H1 (cell line): ENCODE measurements at regions not wholly inside any gene's neighbourhood (a gene's known extent, or its start where the extent isn't known, plus 50 kb on each side); places are given as distances from the start of the nearest gene placed in this dataset.

Experiments used
- CTCF ChIA-PET: fragments of 300-600 bp; sonication (Branson Sonifier 250); formaldehyde crosslinking; loops from one replicate; lab custom pipeline; 2021; ENCODE audit not compliant: partially characterized antibody; lab: Charles Lee
- POLR2A ChIA-PET: fragments of 300-600 bp; sonication (Branson Sonifier 250); formaldehyde crosslinking; loops from one replicate; lab custom pipeline; 2021; ENCODE audit warnings: inconsistent platforms; ENCODE audit not compliant: partially characterized antibody; lab: Charles Lee
- DNase-seq, 2 experiments: peaks; one replicate each; pipeline versions ENCODE4 v3.0.0 to v3.0.0-alpha.2; 2010 to 2022; ENCODE audit warnings: low spot score in 2 of 2, low read depth in 1 of 2, mixed read lengths in 1 of 2
- FAIRE-seq: peaks from 2 replicates; lab custom pipeline; 2011; peaks lifted over from hg19 to GRCh38; lab: Jason Lieb, UNC
- H2AFZ ChIP-seq: 2 replicates; pipeline ENCODE4 v1.8.1; 2012; ENCODE audit warnings: low read length, inconsistent platforms
- H2AK5ac ChIP-seq: 2 replicates; pipeline ENCODE4 v1.6.1; 2013; ENCODE audit warnings: low read depth, low read length
- H2BK120ac ChIP-seq: replicated peaks from 2 replicates; pipeline ENCODE3; 2013; ENCODE audit warnings: low read depth, low read length, inconsistent platforms
- H2BK12ac ChIP-seq: 2 replicates; pipeline ENCODE4 v1.6.1; 2013; ENCODE audit warnings: low read depth, low read length
- H2BK15ac ChIP-seq: 2 replicates; pipeline ENCODE4 v1.6.1; 2013; ENCODE audit warnings: low read length
- H2BK20ac ChIP-seq: 2 replicates; pipeline ENCODE4 v1.6.1; 2013; ENCODE audit warnings: low read length
- H2BK5ac ChIP-seq: 2 replicates; pipeline ENCODE4 v1.6.1; 2013; ENCODE audit warnings: low read depth, low read length
- H3K14ac ChIP-seq: 2 replicates; pipeline ENCODE4 v1.6.1; 2013; ENCODE audit warnings: inconsistent platforms; ENCODE audit not compliant: insufficient read length
- H3K18ac ChIP-seq: 2 replicates; pipeline ENCODE4 v1.6.1; 2013; ENCODE audit warnings: low read length; ENCODE audit errors: extremely low read depth
- H3K23ac ChIP-seq: 2 replicates; pipeline ENCODE4 v1.6.1; 2013; ENCODE audit warnings: inconsistent platforms; ENCODE audit not compliant: insufficient read length
- H3K23me2 ChIP-seq: 2 replicates; pipeline ENCODE4 v1.6.1; 2013; ENCODE audit warnings: low read depth, low read length
- H3K27ac ChIP-seq: 2 replicates; pipeline ENCODE4 v1.6.1; 2011; ENCODE audit warnings: low read depth, low read length, inconsistent platforms
- H3K27me3 ChIP-seq, 4 experiments: replicated peaks in 1 of 4; 1 replicate in 1 of 4; 2 replicates in 3 of 4; pipeline versions ENCODE4 v1.6.1 to v1.8.1; 2011 to 2013; ENCODE audit warnings: low read length in 3 of 4, mild to moderate bottlenecking in 3 of 4, inconsistent platforms in 2 of 4, mixed read lengths in 2 of 4, moderate library complexity in 1 of 4; ENCODE audit not compliant: control insufficient read depth in 3 of 4, insufficient read depth in 3 of 4; ENCODE audit errors: extremely low read depth in 1 of 4
- H3K36me3 ChIP-seq, 4 experiments: 2 replicates each; pipeline versions ENCODE4 v1.6.1 to v1.8.1; 2011 to 2013; ENCODE audit warnings: mild to moderate bottlenecking in 4 of 4, low read length in 3 of 4, moderate library complexity in 2 of 4, control low read depth in 1 of 4, inconsistent platforms in 1 of 4; ENCODE audit not compliant: insufficient read depth in 4 of 4, control insufficient read depth in 2 of 4
- H3K4ac ChIP-seq: replicated peaks from 2 replicates; pipeline ENCODE3; 2013; ENCODE audit warnings: low read length, low read depth, mixed read lengths, inconsistent platforms; ENCODE audit not compliant: insufficient read length
- H3K4me1 ChIP-seq, 4 experiments: replicated peaks in 1 of 4; 1 replicate in 1 of 4; 2 replicates in 3 of 4; pipeline versions ENCODE4 v1.6.1 to v1.8.1; 2011 to 2013; ENCODE audit warnings: low read length in 3 of 4, inconsistent platforms in 2 of 4, mixed read lengths in 1 of 4; ENCODE audit not compliant: insufficient read depth in 4 of 4, control insufficient read depth in 3 of 4
- H3K4me2 ChIP-seq, 2 experiments: 2 replicates each; pipeline versions ENCODE4 v1.6.1 to v1.8.1; 2011 to 2013; ENCODE audit warnings: low read depth in 2 of 2, low read length in 2 of 2, control low read depth in 1 of 2, inconsistent platforms in 1 of 2, mild to moderate bottlenecking in 1 of 2; ENCODE audit not compliant: insufficient read depth in 1 of 2
- H3K4me3 ChIP-seq, 4 experiments: fragments of 200-600, 300-600 bp in 1 of 4; sonication (generic), shearing (Covaris generic), sonication (Bioruptor Twin) in 1 of 4; 2 replicates each; pipeline versions ENCODE4 v1.5.1 to v1.8.1; 2011 to 2016; ENCODE audit warnings: low read length in 4 of 4, low read depth in 3 of 4, control low read depth in 2 of 4, inconsistent platforms in 2 of 4, mild to moderate bottlenecking in 2 of 4, mixed read lengths in 1 of 4, moderate library complexity in 1 of 4; ENCODE audit not compliant: insufficient read depth in 2 of 4; ENCODE audit errors: extremely low read depth in 1 of 4
- H3K56ac ChIP-seq: replicated peaks from 2 replicates; pipeline ENCODE3; 2013; ENCODE audit warnings: low read depth, mild to moderate bottlenecking, mixed read lengths, low read length, inconsistent platforms; ENCODE audit not compliant: insufficient read length
- H3K79me1 ChIP-seq: 2 replicates; pipeline ENCODE4 v1.6.1; 2013; ENCODE audit warnings: low read depth, low read length, control low read depth
- H3K79me2 ChIP-seq, 2 experiments: 2 replicates each; pipeline versions ENCODE4 v1.6.1 to v1.8.1; 2012 to 2013; ENCODE audit warnings: low read length in 2 of 2, mild to moderate bottlenecking in 2 of 2, inconsistent platforms in 1 of 2; ENCODE audit not compliant: insufficient read depth in 2 of 2, control insufficient read depth in 1 of 2
- H3K9ac ChIP-seq, 4 experiments: replicated peaks in 1 of 4; 1 replicate in 1 of 4; 2 replicates in 3 of 4; pipeline versions ENCODE4 v1.6.1 to v1.8.1; 2011 to 2013; ENCODE audit warnings: low read depth in 3 of 4, low read length in 3 of 4, control low read depth in 2 of 4, mild to moderate bottlenecking in 2 of 4, moderate library complexity in 2 of 4, inconsistent platforms in 1 of 4; ENCODE audit errors: extremely low read depth in 1 of 4
- H3K9me3 ChIP-seq, 2 experiments: 2 replicates each; pipeline versions ENCODE4 v1.6.1 to v1.8.1; 2012 to 2013; ENCODE audit warnings: mild to moderate bottlenecking in 2 of 2, moderate library complexity in 2 of 2, control low read depth in 1 of 2, inconsistent platforms in 1 of 2, low read depth in 1 of 2, low read length in 1 of 2, mixed read lengths in 1 of 2; ENCODE audit not compliant: insufficient read depth in 2 of 2
- H4K20me1 ChIP-seq, 2 experiments: replicated peaks in 1 of 2; 2 replicates each; pipeline versions ENCODE3 to v1.8.1; 2011 to 2013; ENCODE audit warnings: inconsistent platforms in 2 of 2, low read length in 2 of 2, mild to moderate bottlenecking in 1 of 2; ENCODE audit not compliant: insufficient read depth in 2 of 2, control insufficient read depth in 1 of 2
- H4K5ac ChIP-seq: 2 replicates; pipeline ENCODE4 v1.6.1; 2013; ENCODE audit warnings: low read length, low read depth, mixed read lengths, inconsistent platforms; ENCODE audit not compliant: insufficient read length
- H4K8ac ChIP-seq: 2 replicates; pipeline ENCODE4 v1.8.0; 2013; ENCODE audit warnings: mild to moderate bottlenecking, moderate library complexity, low read length, inconsistent platforms; ENCODE audit not compliant: insufficient read depth; ENCODE audit errors: extremely low read depth
- H4K91ac ChIP-seq: replicated peaks from 2 replicates; pipeline ENCODE3; 2013; ENCODE audit warnings: low read length, mixed read lengths, inconsistent platforms; ENCODE audit not compliant: insufficient read length
- BRCA1 ChIP-seq: IDR thresholded peaks from 2 replicates; pipeline ENCODE4 v1.6.1; 2012; ENCODE audit warnings: low read depth, low read length, improper control_type of control experiment
- WGBS, 2 experiments: shearing (Covaris generic) in 1 of 2; methylation state at CpG; one replicate each; pipeline versions ENCODE4 v1.1.6 to v1.1.7; 2013 to 2015; ENCODE audit warnings: low lambda C conversion rate in 2 of 2, mixed read lengths in 2 of 2, inconsistent platforms in 1 of 2, low coverage in 1 of 2, missing lambda C conversion rate in 1 of 2; ENCODE audit not compliant: insufficient replicate concordance in 2 of 2, insufficient coverage in 1 of 2, insufficient read length in 1 of 2; ENCODE audit errors: extremely low coverage in 1 of 2, missing lambda C conversion rate in 1 of 2; 5-methylcytosine and 5-hydroxymethylcytosine counted together

- Histone ChIP-seq H3K4ac (no peak overlapping the region), H3K23ac (no peak overlapping the region), H3K18ac (no peak overlapping the region), H3K27ac (no peak overlapping the region), H3K27me3 (no peaks in the 10 kb centered on the region; a peak in 1 of 7 replicates), H3K9me3 (no peaks in the 10 kb centered on the region), H3K79me2 (no peaks in the 10 kb centered on the region), H4K8ac (no peak overlapping the region), H3K79me1 (no peaks in the 10 kb centered on the region), H2BK12ac (no peak overlapping the region), H3K4me2 (no peak overlapping the region), H3K56ac (no peak overlapping the region), H3K9ac (no peak overlapping the region), H4K5ac (no peak overlapping the region), H2AFZ (no peak overlapping the region), H3K36me3 (no peaks in the 10 kb centered on the region), H2AK5ac (no peak overlapping the region), H2BK20ac (no peak overlapping the region), H2BK120ac (no peak overlapping the region), H3K4me3 (no peak overlapping the region), H2BK15ac (no peak overlapping the region), H3K4me1 (no peaks in the 10 kb centered on the region), H3K14ac (no peak overlapping the region), H3K23me2 (no peaks in the 10 kb centered on the region), H2BK5ac (no peak overlapping the region), H4K20me1 (no peaks in the 10 kb centered on the region), H4K91ac (no peak overlapping the region)
- ChIA-PET POLR2A (no interaction called here), CTCF (interaction anchor here (1.1 to 2.0 kb wide), 3 partner anchors 20 to 113 kb away, joined by 3 to 8 read pairs (median 4); no protein-coding TSS in a partner anchor)
- no peak for FAIRE-seq
- DNase-seq: no peak
- 81% methylated on average over 2 of the region's 2 CpGs; no CpG with 5 or more reads in 1 of the 2 experiments for WGBS, 2 experiments
- no peak for TF ChIP-seq BRCA1
These were observed 349.4 kb downstream of the SLC4A3 start for GRCh38 chr2:219976871-219977270.
